NCI-H2227 (cell line): ENCODE measurements at regions not wholly inside any gene's neighbourhood (a gene's known extent, or its start where the extent isn't known, plus 50 kb on each side); places are given as distances from the start of the nearest gene placed in this dataset.

ENCODE experiments used
- DNase-seq: peaks from one replicate; lab custom pipeline; 2025; ENCODE audit not compliant: unreplicated experiment; lab: John Stamatoyannopoulos, UW

DNA sequence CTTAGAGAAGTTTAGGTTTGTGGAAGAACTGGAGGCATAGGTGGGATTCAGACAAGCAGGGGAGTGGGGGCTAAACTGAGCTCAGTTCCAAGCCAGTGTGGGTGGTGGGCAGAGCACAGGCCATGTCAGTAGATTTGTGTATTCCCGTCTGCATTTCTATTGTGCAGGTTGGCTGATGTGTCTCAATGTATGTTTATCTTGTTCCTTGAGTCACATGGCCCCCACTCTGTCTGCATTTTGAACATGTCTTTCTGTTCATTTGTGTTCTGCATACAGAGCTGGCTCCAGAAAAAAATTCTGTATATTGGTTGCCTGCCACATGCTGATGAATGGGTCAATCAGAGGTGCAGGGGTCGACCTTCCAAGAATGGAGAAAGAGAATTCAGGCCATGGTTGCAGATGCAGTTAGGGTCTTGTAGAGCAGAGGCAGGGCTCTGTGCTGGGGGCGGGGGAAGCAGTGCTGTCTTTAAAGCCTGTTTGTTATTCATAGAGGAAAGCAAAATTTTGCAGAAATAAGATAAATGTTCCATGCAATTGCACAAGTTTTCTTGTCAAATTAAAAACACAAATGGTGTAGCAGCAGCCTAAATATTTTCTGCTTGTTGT, 166.7 kb downstream of the CDH26 start:
- DNase-seq, result no peak

DNA sequence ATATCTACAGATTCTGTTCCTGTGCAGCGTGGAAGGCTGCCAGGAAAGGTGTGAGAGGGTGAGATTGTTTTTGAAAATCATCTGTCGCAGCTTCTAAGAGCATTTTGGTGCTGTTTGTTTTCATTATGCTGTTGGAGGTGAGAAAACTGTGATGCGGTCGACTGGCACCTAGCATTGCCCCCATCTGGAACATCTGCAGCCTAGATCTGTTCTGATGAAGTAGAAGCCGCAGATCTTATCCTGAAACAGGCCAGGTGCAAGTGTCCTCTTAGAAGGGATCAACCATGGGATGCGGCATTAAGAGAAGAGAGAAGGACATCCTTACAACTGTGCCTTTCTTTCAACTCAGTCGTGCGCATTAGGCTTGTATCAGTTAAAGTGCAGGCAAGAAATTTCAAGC, 167.3 kb downstream of the CDH26 start:
- DNase-seq, result no peak

DNA sequence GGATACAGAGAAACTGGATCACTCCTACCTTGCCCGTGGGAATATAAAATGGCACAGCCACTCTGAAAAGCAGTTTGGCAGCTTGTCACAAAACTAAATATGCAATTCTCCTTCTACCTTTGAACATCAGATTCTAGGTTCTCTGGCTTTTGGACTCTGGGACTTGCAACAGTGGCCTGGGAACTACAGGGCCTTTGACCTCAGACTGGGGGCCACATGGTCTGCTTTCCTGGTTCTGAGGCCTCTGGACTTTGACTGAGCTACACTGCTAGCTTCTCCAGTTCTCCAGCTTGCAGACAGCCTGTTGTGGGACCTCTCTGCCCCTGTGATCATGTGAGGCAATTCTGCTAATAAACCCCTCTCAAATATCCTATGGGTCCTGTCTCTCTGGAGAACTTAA, 168.8 kb downstream of the CDH26 start:
- DNase-seq, result no peak

DNA sequence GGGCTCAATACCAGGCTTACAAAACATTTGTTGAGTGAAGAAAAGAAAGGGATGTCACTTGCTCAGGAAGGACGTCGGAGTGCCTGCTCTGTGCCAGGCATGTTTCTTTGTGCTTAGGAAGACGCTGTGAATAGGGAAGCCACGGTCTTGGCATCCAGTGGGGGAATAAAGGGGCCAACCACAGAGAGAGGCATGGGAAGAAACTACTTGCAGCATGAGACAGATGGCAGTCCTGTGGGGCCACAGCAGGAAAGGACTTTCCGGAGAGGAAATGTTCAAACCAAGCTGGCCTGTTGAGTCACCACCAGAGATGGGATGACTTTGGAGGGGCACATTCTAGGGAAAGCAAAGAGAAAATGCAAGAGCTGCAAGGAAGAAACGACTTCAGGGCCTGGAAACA, 173.2 kb downstream of the CDH26 start:
- DNase-seq, result no peak

DNA sequence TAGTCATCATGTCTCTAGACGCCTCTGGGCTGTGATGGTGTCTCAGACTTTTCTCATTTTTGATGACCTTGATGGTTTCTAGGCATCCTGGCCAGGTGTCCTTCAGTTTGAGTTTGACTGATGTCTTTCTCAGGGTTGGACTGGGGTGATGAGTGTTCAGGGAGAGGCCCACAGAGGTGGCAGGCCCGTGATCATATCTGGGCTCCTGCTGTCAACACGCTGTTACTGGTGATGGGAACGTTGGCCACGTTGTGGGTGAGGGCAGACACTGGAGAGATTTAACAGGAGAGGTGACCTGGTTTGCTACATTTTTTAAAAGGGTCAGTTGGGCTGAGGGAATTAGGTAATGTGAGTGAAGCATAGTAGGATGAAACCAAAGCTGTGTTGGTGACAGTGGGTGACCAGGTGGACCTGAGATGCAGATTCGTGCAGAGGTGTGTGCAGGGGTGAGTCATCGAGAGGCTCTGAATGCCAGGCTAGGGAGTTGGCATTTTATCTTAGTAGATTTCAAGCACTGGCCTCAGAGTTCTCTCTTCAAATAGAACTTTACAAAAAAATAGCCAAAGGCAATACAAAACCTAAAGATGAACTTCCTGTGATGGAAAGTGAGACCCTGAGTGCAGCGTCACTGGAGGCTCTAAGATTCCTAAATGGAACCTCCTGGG, 174.1 kb downstream of the CDH26 start:
- DNase-seq, result no peak

DNA sequence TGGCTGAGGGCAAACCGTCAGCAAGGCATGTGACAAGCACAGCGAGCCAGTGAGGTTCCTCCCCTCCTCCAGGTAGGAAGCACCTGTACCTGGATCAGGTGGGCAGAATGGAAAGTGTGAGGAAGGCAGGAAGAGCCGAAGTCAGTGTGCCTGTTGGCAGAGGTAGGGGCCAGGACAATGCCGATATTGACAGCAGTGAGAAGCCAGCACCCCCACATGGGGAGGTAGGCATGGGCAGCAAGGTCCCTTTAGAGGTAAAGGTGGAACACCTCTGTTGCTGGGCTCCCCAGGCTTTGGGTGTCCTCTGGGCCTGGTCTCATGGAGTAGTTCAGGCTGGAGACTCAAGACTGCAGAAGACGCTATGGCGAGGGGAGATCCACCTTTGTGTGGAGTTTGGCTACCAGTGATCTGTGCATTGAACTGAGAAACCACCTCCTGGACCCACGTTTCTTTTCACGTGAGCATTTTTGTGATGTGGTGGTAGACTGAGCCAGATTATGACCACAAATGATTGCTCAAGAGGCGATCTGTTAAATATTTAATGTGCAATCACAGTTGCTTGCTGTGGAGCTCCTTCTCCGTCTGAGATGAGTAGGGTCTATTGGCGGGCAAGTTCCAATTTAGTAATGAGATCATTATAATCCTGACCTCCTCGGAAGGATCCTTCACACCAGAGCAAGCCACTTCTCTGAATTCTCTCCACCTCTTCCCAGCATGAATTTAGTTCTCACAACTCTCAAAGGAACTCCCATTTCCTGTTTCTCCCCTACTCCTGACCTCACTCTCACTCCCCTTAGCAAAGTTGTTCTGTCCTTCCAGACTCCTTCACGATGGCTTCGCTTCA, 174.8 kb downstream of the CDH26 start:
- DNase-seq, result no peak

DNA sequence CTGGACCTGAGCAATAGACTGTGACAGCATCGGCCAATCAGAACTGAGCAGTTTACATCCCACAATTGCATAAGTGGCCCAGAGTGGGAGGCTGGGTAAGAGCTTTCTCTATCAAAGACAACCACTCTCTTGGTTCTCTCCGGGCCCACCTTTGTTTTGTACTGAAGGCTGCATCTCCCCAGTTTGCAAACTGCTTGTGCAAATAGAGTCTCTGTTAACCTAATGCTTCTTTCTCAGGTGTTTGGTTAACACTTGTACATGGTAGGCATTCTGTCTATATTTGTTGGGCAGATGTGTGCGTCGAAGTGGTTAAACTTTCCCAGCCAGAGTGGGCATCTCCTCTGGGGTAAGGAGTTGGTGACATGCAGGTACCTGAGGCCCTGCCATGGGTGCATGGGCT, 177.1 kb downstream of the CDH26 start:
- no peak for DNase-seq

DNA sequence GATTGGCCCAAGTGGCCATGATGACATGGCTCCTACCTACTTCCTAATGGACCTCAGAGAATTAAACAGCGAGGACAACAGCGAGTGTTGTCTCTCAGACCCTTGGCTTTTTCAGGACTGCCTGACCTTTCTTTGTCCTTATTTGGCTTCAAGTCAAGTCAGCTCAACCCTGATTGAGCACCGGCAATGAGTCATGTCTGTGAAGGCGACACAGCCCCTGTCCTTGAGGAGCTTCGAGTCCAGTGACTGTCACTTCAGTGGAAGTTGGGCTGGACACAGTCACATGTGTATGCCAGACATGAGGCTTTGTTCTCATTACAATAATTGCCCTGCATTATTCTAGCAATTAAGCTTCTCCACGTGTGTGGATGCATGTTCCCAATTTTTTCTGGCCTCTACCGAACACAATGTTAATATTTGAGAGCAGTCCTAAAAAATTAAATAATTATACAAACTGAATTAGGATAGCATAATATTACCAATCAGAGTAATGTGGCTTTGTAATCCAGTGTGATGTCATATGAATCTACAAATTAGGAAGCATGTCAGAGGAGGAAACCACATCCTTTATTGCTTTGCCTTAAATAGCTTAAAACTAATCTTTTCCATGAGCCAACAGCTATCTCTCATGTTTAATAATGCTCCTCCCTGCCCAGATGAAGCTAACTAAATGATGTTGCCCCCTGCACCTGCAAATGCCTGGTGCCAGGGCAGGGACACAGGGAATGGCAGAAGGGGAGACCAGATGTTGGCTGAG, 178.6 kb downstream of the CDH26 start:
- no peak for DNase-seq

DNA sequence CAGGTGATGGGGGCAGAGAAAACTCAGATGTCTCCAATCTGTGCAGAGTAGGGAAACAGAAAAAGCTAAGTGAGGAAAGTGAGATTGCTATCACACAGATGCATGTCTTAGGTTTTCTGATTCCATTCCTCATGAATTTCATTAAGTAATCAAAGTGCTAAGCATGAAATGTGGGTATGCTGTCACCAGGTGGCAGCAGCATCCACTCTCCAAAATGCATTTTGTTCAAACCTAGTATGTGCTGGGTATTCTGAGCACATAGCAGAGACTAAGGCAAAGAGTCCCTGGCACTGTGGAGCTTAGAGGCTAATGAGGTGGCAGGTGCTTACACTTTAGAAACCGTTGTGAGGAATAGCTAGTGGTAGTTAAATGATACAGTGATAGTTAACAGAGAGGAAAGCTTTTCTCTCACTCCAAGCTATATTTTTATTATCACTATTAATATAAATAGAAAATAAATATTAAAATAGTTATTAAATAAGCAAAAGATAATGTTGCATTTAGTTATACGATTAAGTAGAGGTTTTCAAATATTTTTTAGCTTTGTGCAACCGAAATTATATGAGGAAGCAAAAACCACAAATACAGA, 179.5 kb downstream of the CDH26 start:
- DNase-seq, result peak; percentile 15

DNA sequence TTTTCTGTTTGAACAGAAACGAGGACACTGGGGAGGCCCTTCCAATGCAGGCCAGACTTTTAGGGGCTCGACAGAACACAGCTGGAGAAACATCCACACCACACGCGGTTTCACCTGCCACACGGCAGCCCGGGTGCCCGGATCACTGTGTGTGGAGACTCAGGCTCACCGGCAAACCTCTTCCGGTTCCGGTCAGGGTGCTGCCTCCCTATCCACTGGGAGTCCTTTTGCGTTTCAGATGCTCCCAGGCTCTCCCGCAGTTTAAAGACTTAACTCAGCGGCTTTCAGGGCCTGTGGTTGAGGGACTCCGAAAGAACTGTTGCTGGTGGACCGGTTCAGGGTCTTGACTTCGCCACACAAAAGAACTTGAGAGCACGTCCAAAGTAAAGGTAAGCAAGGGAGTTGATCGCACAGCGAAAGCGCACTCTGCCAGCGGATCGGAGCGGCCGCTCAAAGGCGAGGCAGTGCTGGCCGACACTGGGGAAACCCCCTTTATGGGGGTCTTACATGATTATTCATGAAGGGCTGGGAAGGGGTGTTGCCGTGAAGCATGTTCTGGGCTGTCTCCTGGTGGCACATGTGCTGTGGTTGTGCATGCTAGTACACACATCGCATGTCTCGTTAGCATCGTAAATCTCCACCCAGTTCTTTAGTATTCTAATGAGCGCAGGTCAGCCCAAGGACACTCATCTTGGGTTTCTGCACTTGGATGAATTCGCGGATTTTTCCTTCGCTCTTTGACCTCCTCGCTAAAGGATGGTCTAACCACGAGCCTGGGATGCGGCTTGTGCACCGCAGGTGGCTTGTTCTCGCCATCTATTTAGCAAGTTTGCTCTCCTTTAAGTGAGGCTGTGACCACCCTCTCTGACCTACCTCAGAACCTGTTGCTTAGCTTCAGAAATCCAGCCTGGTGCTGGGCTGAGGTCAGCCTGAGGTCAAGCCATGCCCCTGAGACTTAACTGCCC, 180.3 kb downstream of the CDH26 start:
- DNase-seq, result peak; percentile 52

DNA sequence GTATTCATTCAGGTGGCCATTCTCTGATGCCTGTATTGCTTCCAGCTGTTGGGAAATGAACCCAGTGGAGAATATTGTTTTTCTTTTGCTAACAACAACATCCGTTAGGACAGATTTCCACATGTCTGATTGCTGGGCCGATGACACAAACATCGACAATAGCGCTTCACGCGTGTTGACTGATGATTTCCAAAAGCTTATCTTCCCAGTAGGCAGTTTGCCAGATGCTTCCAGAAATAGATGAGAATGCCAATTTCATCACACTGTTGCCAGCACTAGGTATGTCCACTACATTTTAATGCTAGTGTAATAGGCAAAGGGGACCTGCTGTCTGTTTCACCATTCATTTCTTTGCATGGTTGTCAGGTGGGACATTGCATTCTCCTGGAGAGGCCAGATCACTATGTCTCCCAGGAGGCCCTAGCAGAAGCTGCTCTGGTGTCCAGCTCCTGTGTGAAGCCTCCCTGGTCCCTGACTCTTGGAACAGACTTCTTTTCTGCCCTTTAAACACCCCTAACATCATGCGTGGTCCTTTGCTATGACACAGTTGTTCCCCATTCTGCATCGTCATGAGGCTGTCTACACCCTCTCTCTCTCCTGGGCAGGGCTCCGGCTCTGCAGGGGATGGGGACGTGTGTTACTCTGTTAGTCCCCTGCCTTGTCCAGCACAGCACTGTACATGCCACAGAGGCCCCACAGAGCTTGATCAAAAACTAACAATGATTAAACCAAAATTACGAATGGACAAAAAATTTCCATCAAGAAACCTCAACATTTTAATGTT, 181.6 kb downstream of the CDH26 start:
- DNase-seq, result no peak

DNA sequence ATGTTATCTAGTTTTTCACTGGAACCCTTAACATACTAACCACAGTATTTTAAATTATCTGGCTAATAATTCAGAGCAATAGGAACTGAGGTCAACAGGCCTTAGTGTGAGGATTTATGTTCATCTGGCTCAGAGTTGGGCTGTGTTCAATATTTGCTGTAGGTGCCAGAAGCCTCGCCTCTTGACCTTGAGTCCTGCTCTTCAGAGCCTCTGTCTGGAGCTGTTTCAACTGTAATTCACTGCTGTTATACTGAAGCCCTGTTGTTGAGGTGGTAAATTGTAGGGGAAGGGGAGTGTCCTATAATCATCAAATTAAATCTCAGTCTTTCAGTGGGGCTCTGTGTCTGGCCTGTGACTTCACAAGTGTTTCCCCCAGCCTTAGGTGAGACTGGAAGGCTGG, 184.4 kb downstream of the CDH26 start:
- DNase-seq, result peak; percentile 49

DNA sequence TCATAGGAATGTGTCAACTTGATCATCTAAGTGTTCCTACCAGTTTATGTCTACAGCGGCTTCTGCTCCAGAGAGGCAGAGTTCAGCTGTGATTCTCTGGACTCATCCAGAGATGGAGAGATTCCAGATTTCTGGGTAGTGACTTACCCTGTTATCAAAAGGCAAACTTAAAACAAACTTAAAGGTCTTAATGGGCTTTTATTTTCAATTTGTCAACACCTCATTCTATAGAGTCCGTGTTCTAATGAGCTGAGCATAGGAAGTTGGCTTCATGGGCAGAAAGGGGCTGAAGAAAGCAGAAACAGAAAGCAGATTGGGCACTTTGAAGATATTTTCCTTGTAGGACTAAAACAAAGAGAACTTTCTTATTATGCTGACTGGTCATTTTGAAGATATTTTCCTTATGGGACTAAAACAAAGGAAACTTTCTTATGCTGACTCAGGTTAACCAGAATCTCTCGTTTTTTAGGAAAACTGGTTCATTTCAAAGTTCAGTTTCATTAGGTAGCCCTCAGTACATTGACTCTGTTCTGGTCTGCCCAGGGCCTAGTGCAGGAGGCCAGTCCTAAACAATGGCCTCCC, 185.1 kb downstream of the CDH26 start:
- no peak for DNase-seq

DNA sequence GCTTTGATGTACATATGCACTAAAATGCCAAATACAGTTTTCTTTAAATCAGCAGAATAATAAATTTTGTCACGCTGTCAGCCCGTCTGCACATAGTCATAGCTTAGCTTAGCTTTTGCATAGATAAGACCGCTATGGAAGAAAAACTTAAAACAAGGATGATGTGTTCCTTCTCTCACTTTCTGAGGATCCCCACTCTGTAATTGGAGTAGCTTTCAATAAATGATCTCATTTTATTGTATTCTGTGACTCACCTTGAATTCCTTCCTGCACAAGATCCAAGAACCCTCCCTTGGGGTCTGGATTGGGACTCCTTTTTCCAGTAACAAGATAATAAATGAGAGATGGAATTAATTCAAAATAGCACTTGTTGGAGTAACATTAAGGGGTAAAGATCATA, 186.2 kb downstream of the CDH26 start:
- DNase-seq, result no peak

DNA sequence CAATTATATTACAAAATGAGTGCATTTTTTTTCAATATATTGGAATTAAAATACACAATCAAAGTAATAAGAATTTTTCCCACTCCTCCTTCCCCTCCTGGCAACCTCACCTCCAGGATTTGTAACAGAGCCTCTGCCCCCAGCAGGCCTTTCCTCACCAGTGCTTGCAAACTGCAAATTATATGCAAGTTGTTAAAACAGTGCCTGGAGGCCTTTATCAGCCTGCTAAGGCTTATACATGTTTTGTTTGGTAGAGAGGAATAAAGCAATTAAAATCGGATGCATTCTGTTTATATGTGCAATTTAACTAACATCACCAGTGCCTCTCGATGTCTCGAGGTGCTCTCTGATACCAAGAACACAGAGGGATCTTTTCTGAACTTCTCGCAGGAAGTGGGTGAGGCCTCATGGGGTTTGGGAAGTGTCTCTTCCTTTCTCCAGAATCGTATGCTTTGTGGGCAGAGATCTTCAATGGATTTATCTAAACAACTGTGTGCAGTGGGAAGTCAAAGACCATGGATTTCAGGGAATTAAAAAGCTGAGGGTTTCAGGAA, 186.8 kb downstream of the CDH26 start:
- DNase-seq, result no peak

DNA sequence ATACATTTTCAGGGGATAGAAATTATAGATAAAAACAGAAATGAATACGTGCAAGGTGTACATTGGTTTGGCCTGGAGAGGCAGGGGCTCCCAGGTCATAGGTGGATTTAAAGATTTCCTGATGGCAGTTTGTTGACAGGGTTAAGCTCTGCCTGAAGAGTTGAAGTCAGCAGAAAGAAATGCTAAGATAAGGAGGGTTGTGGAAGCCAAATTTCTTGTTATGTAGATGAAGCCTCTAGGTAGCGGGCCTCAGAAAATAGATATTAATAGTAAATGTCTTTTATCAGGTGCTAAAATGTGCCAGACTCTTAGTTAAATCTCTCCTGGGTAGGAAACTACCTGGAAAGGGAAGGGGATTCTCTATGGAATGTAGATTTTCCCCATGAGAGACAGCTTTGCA, 188.8 kb downstream of the CDH26 start:
- no peak for DNase-seq

DNA sequence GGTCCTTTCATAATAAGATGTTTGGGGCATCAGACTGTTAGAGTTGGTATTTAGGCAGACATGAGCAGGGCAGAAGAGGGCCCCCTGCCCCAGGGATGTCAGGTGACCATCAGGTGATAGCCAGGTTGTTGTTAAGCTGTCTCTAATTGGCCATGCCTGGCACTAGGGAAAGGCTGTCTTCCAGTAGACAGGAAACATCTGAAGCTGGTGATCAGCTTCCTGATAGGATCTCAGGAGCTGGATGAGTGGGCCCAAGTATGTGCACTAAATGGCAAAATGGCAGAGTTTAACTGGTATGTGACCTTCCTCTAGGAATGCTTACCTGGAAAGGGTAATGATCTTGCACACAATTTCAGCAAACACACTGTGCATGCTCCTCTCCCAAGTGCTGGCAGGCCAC, 190.7 kb downstream of the CDH26 start:
- no peak for DNase-seq

DNA sequence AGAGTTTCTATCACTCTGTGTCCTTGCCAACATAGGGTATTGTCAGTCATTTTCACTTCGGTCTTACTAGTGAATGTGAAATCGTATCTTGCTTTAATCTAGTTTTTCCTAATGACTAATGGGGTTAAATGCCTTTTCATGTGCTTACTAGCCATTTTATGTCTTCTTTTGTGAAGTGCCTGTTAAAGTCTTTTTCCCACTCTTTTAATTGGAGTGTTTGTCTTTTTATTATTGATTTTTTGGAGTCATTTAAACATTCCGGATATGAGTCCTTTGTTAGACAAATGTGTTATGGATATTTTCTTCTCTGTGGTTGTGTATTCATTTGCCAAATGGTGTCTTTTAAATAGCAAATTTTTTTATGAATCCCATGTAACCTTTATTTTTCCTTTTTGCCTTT, 194.6 kb downstream of the CDH26 start:
- DNase-seq, result no peak
